ENCODE measurements at regions not wholly inside any gene's neighbourhood (a gene's known extent, or its start where the extent isn't known, plus 50 kb on each side); places are given as distances from the start of the nearest gene placed in this dataset.

DNA sequence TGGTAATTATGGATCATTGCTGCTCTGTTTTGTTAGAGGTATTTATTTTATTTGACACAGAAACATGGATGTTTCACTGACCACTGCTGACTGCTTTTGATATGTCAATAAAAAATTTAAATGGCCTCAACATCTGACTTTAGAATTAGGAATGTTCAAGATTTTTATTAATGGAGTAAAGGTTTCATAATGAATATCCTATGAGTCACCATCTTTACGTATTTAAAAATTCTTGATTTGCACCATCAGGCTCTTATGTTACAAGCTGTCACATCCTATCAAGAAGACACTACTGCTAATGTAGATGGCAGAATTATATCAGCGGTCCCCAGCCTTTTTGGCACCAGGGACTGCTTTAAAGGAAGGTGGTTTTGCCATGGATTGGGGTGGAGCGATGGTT, 578.7 kb upstream of the NRP1 start:
- TF ChIP-seq YY1 (IDR thresholded peaks at IDR 0.05; ENCODE audit: insufficient read depth, insufficient read length) (no peak), SUZ12 (IDR thresholded peaks at IDR 0.05; ENCODE audit: extremely low read depth, insufficient read depth, insufficient read length) (no peak), ZNF274 (IDR thresholded peaks at IDR 0.05; ENCODE audit: low read depth, low read length) (no peak)

Measured in NT2/D1 (cell line).